ENCODE measurements at regions not wholly inside any gene's neighbourhood (a gene's known extent, or its start where the extent isn't known, plus 50 kb on each side); places are given as distances from the start of the nearest gene placed in this dataset.

DNA sequence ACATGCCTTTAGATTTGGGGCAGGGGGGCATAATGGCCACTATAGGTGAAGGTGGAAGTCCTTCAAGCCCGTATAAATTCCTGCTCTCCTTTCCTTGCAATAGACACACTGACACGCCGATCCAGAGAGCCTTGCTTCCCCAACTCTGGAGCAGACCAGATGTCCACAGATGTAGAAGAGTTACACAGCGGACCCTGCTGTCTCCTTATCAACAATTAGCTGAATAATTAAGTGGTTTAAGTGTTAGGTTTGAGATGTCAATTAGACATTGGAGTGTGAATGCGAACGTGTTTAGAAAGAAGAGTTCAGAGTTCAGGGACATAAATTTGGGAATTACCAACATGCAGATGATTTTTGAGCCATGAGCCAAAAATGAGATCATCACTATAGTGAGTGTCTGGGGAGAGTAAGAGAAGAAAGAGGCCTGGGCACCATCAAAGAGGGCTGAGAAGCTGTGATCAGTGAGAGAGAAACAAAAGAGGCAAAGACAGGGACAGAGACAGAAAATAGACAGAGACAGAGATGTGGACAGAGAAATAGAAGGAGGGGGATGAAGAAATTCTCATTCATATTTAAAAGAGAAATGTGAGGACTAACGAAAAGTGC, 734.4 kb upstream of the ADAMTS16 start:
- in situ Hi-C loops (cut with HindIII; ENCODE audit: low pct_ligation_motif_present, low sequenced_read_pairs), result no loop called here
- no peaks in the 10 kb centered on the region for H3K27me3 ChIP-seq (replicated peaks)
- no peak for DNase-seq
- no peaks in the 10 kb centered on the region for H3K36me3 ChIP-seq (replicated peaks)
- no peak overlapping the region for H3K27ac ChIP-seq
- TF ChIP-seq, protein P1, sequence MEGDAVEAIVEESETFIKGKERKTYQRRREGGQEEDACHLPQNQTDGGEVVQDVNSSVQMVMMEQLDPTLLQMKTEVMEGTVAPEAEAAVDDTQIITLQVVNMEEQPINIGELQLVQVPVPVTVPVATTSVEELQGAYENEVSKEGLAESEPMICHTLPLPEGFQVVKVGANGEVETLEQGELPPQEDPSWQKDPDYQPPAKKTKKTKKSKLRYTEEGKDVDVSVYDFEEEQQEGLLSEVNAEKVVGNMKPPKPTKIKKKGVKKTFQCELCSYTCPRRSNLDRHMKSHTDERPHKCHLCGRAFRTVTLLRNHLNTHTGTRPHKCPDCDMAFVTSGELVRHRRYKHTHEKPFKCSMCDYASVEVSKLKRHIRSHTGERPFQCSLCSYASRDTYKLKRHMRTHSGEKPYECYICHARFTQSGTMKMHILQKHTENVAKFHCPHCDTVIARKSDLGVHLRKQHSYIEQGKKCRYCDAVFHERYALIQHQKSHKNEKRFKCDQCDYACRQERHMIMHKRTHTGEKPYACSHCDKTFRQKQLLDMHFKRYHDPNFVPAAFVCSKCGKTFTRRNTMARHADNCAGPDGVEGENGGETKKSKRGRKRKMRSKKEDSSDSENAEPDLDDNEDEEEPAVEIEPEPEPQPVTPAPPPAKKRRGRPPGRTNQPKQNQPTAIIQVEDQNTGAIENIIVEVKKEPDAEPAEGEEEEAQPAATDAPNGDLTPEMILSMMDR (IDR thresholded peaks at IDR 0.05; ENCODE audit: low read depth, low read length, missing control alignments), result no peak
- no peak overlapping the region for H3K4me3 ChIP-seq (ENCODE audit: low read depth, low read length)

DNA sequence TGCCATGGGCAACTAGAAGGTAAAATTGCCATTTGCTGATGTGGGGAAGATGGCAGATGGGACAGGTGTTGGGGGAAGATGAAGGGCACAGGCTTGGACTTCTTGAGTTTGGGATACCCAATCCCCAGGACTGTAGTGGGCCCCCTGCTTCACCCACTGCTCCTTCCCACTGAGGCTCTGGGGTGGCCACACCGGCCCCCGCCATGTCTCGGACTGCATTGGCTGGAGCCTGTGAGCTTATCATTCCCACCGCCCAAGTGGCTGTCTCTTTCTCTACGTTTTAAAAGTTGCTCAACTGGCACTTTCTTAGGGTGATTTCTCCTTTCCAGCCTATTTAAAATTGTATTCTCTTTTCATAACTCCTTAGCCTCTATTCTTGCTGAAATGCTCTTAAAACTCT, 730.0 kb upstream of the ADAMTS16 start:
- H3K27ac ChIP-seq, result no peak overlapping the region
- no peak overlapping the region for H3K4me3 ChIP-seq (ENCODE audit: low read depth, low read length)
- in situ Hi-C loops (cut with HindIII; ENCODE audit: low pct_ligation_motif_present, low sequenced_read_pairs), result no loop called here
- H3K36me3 ChIP-seq (replicated peaks), result no peaks in the 10 kb centered on the region
- H3K27me3 ChIP-seq (replicated peaks), result no peaks in the 10 kb centered on the region
- TF ChIP-seq, protein P1 (IDR thresholded peaks at IDR 0.05; ENCODE audit: low read depth, low read length, missing control alignments), result no peak
- no peak for DNase-seq

DNA sequence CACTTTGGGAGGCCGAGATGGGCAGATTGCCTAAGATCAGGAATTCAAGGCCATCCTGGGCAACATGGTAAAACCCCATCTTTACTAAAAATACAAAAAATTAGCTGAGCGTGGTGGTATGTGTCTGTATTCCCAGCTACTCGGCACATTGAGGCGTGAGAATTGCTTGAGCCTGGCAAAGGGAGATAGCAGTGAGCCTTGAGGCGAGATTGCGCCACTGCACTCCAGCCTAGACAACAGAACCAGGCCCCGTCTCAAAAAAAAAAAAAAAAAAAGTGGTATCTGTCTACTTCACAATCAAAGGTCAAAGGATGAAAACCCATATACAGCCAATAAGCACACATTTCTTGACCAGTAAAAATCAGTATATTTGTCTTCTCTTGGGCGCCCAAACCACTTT, 728.5 kb upstream of the ADAMTS16 start:
- Histone ChIP-seq H3K27me3 (replicated peaks) (no peaks in the 10 kb centered on the region), H3K4me3 (ENCODE audit: low read depth, low read length) (no peak overlapping the region), H3K27ac (no peak overlapping the region), H3K36me3 (replicated peaks) (no peaks in the 10 kb centered on the region)
- in situ Hi-C loops (cut with HindIII; ENCODE audit: low pct_ligation_motif_present, low sequenced_read_pairs), result no loop called here
- DNase-seq, result no peak
- TF ChIP-seq, protein P1 (IDR thresholded peaks at IDR 0.05; ENCODE audit: low read depth, low read length, missing control alignments), result no peak

DNA sequence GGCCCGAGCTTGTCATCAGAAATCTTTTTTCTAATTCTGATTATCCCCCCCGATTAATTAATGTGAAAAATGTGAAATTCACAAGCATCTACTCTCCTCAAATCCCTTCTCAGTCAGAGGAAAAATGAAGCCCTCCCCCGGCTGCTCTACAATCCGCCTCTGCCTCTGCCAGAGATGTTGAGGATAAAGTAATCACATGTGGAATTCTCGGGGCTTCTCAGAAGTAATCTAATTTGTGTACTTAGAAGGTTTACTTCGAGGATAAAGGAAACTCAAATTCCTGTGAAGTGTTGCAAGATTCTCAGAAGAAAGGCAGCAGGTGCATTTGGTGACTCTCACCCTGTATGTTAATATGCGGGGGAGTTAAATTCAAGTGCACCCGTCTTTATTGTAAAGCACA, 726.1 kb upstream of the ADAMTS16 start:
- TF ChIP-seq, protein P1 (IDR thresholded peaks at IDR 0.05; ENCODE audit: low read depth, low read length, missing control alignments), result no peak
- no peak overlapping the region for H3K27ac ChIP-seq
- DNase-seq, result no peak
- no peaks in the 10 kb centered on the region for H3K27me3 ChIP-seq (replicated peaks)
- H3K4me3 ChIP-seq (ENCODE audit: low read depth, low read length), result no peak overlapping the region
- no peaks in the 10 kb centered on the region for H3K36me3 ChIP-seq (replicated peaks)
- in situ Hi-C loops (cut with HindIII; ENCODE audit: low pct_ligation_motif_present, low sequenced_read_pairs), result no loop called here

DNA sequence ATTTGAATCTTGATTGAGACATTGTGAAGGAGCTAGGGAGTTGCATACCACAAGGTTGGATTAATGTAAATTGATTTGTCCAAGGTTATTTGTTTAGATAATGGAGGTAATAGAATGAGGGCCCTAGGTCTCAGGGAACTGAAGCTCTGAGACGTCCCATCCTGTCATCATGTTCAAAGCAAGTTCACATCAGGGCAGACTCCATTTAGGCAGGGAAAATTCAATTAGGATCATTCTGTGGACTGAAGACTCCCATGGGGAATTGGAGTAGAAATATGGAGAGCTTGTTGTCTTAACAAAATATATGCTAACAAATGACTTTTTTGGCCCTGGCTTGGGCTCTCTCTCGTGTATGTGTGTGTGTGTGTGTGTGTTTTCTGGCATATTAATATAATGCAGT, 722.0 kb upstream of the ADAMTS16 start:
- Histone ChIP-seq H3K4me3 (ENCODE audit: low read depth, low read length) (no peak overlapping the region), H3K27ac (no peak overlapping the region), H3K36me3 (replicated peaks) (no peaks in the 10 kb centered on the region), H3K27me3 (replicated peaks) (no peaks in the 10 kb centered on the region)
- no peak for DNase-seq
- in situ Hi-C loops (cut with HindIII; ENCODE audit: low pct_ligation_motif_present, low sequenced_read_pairs), result no loop called here
- TF ChIP-seq, protein P1 (IDR thresholded peaks at IDR 0.05; ENCODE audit: low read depth, low read length, missing control alignments), result no peak

DNA sequence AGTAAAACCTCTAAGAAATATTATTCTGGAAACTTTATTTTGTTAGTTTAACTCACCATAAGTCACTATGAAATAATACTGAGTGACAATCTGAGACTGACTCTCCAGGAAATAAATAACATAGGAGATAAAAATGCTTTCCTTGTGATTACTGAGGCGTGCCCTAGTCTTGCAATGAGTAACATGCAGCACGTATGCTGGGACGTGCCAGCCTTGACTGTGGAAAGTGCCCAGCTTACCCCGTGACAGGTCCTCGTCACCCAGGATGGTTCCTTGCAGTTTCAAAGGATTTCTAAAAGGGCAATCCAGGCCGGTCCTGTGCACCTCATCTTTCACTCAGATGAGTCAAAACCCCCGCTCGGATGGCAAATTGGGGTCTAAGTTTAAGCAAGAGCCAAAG, 720.8 kb upstream of the ADAMTS16 start:
- no peak for DNase-seq
- Histone ChIP-seq H3K36me3 (replicated peaks) (no peaks in the 10 kb centered on the region), H3K27me3 (replicated peaks) (no peaks in the 10 kb centered on the region), H3K4me3 (ENCODE audit: low read depth, low read length) (no peak overlapping the region), H3K27ac (no peak overlapping the region)
- TF ChIP-seq, protein P1 (IDR thresholded peaks at IDR 0.05; ENCODE audit: low read depth, low read length, missing control alignments), result no peak
- in situ Hi-C loops (cut with HindIII; ENCODE audit: low pct_ligation_motif_present, low sequenced_read_pairs), result no loop called here
